Mesodermal cell (in vitro differentiated cells): ENCODE measurements at regions not wholly inside any gene's neighbourhood (a gene's known extent, or its start where the extent isn't known, plus 50 kb on each side); places are given as distances from the start of the nearest gene placed in this dataset.

ENCODE experiments used
- H3K27ac ChIP-seq: 2 replicates; pipeline ENCODE4 v1.7.0; 2013; ENCODE audit warnings: mild to moderate bottlenecking, low read depth, low read length, moderate library complexity; ENCODE audit not compliant: severe bottlenecking
- H3K36me3 ChIP-seq: 2 replicates; pipeline ENCODE4 v1.7.1; 2013; ENCODE audit warnings: mild to moderate bottlenecking, low read length, moderate library complexity; ENCODE audit not compliant: control insufficient read depth, insufficient read depth
- H3K4me1 ChIP-seq: one replicate; pipeline ENCODE4 v1.7.1; 2013; ENCODE audit warnings: mild to moderate bottlenecking, low read length; ENCODE audit not compliant: insufficient read depth, control insufficient read depth, poor library complexity, severe bottlenecking
- H3K4me3 ChIP-seq: 2 replicates; pipeline ENCODE4 v1.7.0; 2013; ENCODE audit warnings: low read length, control low read depth, mild to moderate bottlenecking; ENCODE audit not compliant: insufficient read depth, poor library complexity, severe bottlenecking; ENCODE audit errors: extremely low read depth
- H3K9me3 ChIP-seq: 2 replicates; pipeline ENCODE4 v1.7.1; 2013; ENCODE audit warnings: mild to moderate bottlenecking, low read length, moderate library complexity; ENCODE audit not compliant: control insufficient read depth
- WGBS, 2 experiments: methylation state at CpG; one replicate each; pipeline ENCODE4 v1.1.5; 2013; ENCODE audit warnings: missing lambda C conversion rate in 2 of 2; ENCODE audit not compliant: insufficient coverage in 2 of 2; 5-methylcytosine and 5-hydroxymethylcytosine counted together

DNA sequence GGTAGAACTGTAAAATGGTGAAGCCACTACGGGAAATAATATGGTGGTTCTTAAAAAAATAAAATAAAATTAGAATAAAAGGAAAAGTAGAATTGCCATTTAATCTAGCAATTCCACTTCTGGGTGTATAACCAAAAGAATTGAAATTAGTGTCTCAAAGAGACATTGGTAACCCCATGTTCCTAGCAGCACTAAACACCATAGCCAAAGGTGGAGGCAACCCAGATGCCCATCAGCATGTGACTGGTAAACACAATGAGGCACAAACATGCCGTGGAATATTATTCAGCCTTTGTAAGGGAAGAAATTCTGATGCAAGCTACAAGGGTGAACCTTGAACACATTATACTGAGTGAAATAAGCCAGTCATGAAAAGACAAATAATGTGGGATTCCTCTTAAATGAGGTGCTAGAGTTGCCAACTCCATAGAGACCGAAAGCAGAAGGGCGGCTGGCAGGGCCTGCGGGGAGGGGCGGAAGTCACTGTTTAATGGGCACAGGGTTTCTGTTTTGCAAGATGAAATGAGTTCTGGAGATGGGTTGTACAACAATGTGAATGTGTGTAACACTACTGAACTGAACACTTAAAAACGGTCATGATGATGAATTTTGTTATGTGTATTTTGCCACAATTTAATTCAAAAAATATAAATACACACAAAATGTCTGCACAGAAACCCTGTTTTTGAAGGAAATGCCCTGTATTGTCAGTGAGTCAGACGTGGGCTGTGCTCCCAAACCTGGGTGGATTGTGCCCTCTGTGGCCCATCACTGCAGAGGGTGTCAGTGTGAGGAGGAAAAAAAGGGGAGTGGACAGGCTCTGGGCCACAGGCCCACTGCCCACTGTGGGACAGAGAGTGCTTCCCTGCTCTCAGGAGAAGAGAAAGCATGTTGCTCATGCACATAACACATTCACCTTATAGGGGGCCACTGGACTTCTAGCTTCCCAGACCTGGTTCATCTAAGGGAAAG lies 49.6 kb upstream of the CD93 start:
- no peak overlapping the region for H3K4me3 ChIP-seq
- 92 to 95% methylated on average over 6 of the region's 8 CpGs for WGBS, 2 experiments

More for the DNA sequence above, 49.6 kb upstream of the CD93 start:
- Histone ChIP-seq H3K27ac (no peak overlapping the region), H3K4me1 (peaks cover 4% of the 10 kb centered on the region), H3K9me3 (no peaks in the 10 kb centered on the region), H3K36me3 (no peaks in the 10 kb centered on the region)
